ENCODE measurements at regions not wholly inside any gene's neighbourhood (a gene's known extent, or its start where the extent isn't known, plus 50 kb on each side); places are given as distances from the start of the nearest gene placed in this dataset.

GRCh38 chr2:7913974-7914373, 767.9 kb upstream of the ID2 start:
- DNase-seq, result no peak

- DNase-seq, result no peak
Measured at GRCh38 chr2:7915302-7916091, 766.4 kb upstream of the ID2 start.

GRCh38 chr2:7916670-7917069, 765.2 kb upstream of the ID2 start:
- no peak for DNase-seq

GRCh38 chr2:7919510-7919909, 762.3 kb upstream of the ID2 start:
- DNase-seq, result no peak

GRCh38 chr2:7924023-7924762, 757.7 kb upstream of the ID2 start:
- DNase-seq, result no peak

GRCh38 chr2:7925506-7925905, 756.4 kb upstream of the ID2 start:
- no peak for DNase-seq

GRCh38 chr2:7927691-7928090, 754.2 kb upstream of the ID2 start:
- DNase-seq, result no peak

GRCh38 chr2:7929281-7929680, 752.6 kb upstream of the ID2 start:
- no peak for DNase-seq

GRCh38 chr2:7930800-7931635, 750.8 kb upstream of the ID2 start:
- no peak for DNase-seq

- DNase-seq, result no peak
Measured at GRCh38 chr2:7931808-7932207, 750.0 kb upstream of the ID2 start.

- no peak for DNase-seq
Measured at GRCh38 chr2:7933672-7934071, 748.2 kb upstream of the ID2 start.

GRCh38 chr2:7934476-7934875, 747.4 kb upstream of the ID2 start:
- no peak for DNase-seq

GRCh38 chr2:7937082-7937481, 744.8 kb upstream of the ID2 start:
- no peak for DNase-seq

- no peak for DNase-seq
Measured at GRCh38 chr2:7940723-7941122, 741.1 kb upstream of the ID2 start.

- DNase-seq, result no peak
Measured at GRCh38 chr2:7943446-7943845, 738.4 kb upstream of the ID2 start.

- DNase-seq, result no peak
Measured at GRCh38 chr2:7945026-7945425, 736.8 kb upstream of the ID2 start.

GRCh38 chr2:7950035-7950612, 731.7 kb upstream of the ID2 start:
- no peak for DNase-seq

GRCh38 chr2:7951001-7951400, 730.9 kb upstream of the ID2 start:
- no peak for DNase-seq

GRCh38 chr2:7951490-7951889, 730.4 kb upstream of the ID2 start:
- no peak for DNase-seq

- DNase-seq, result no peak
Measured at GRCh38 chr2:7952046-7952745, 729.7 kb upstream of the ID2 start.

GRCh38 chr2:7953195-7953594, 728.7 kb upstream of the ID2 start:
- no peak for DNase-seq

GRCh38 chr2:7954234-7954633, 727.6 kb upstream of the ID2 start:
- no peak for DNase-seq
